H1 (cell line): ENCODE measurements at regions not wholly inside any gene's neighbourhood (a gene's known extent, or its start where the extent isn't known, plus 50 kb on each side); places are given as distances from the start of the nearest gene placed in this dataset.

Experiments used
- CTCF ChIA-PET: fragments of 300-600 bp; sonication (Branson Sonifier 250); formaldehyde crosslinking; loops from one replicate; lab custom pipeline; 2021; ENCODE audit not compliant: partially characterized antibody; lab: Charles Lee
- POLR2A ChIA-PET: fragments of 300-600 bp; sonication (Branson Sonifier 250); formaldehyde crosslinking; loops from one replicate; lab custom pipeline; 2021; ENCODE audit warnings: inconsistent platforms; ENCODE audit not compliant: partially characterized antibody; lab: Charles Lee
- DNase-seq, 2 experiments: peaks; one replicate each; pipeline versions ENCODE4 v3.0.0 to v3.0.0-alpha.2; 2010 to 2022; ENCODE audit warnings: low spot score in 2 of 2, low read depth in 1 of 2, mixed read lengths in 1 of 2
- FAIRE-seq: peaks from 2 replicates; lab custom pipeline; 2011; peaks lifted over from hg19 to GRCh38; lab: Jason Lieb, UNC
- H2AFZ ChIP-seq: 2 replicates; pipeline ENCODE4 v1.8.1; 2012; ENCODE audit warnings: low read length, inconsistent platforms
- H2AK5ac ChIP-seq: 2 replicates; pipeline ENCODE4 v1.6.1; 2013; ENCODE audit warnings: low read depth, low read length
- H2BK120ac ChIP-seq: replicated peaks from 2 replicates; pipeline ENCODE3; 2013; ENCODE audit warnings: low read depth, low read length, inconsistent platforms
- H2BK12ac ChIP-seq: 2 replicates; pipeline ENCODE4 v1.6.1; 2013; ENCODE audit warnings: low read depth, low read length
- H2BK15ac ChIP-seq: 2 replicates; pipeline ENCODE4 v1.6.1; 2013; ENCODE audit warnings: low read length
- H2BK20ac ChIP-seq: 2 replicates; pipeline ENCODE4 v1.6.1; 2013; ENCODE audit warnings: low read length
- H2BK5ac ChIP-seq: 2 replicates; pipeline ENCODE4 v1.6.1; 2013; ENCODE audit warnings: low read depth, low read length
- H3K14ac ChIP-seq: 2 replicates; pipeline ENCODE4 v1.6.1; 2013; ENCODE audit warnings: inconsistent platforms; ENCODE audit not compliant: insufficient read length
- H3K18ac ChIP-seq: 2 replicates; pipeline ENCODE4 v1.6.1; 2013; ENCODE audit warnings: low read length; ENCODE audit errors: extremely low read depth
- H3K23ac ChIP-seq: 2 replicates; pipeline ENCODE4 v1.6.1; 2013; ENCODE audit warnings: inconsistent platforms; ENCODE audit not compliant: insufficient read length
- H3K23me2 ChIP-seq: 2 replicates; pipeline ENCODE4 v1.6.1; 2013; ENCODE audit warnings: low read depth, low read length
- H3K27ac ChIP-seq: 2 replicates; pipeline ENCODE4 v1.6.1; 2011; ENCODE audit warnings: low read depth, low read length, inconsistent platforms
- H3K27me3 ChIP-seq, 4 experiments: replicated peaks in 1 of 4; 1 replicate in 1 of 4; 2 replicates in 3 of 4; pipeline versions ENCODE4 v1.6.1 to v1.8.1; 2011 to 2013; ENCODE audit warnings: low read length in 3 of 4, mild to moderate bottlenecking in 3 of 4, inconsistent platforms in 2 of 4, mixed read lengths in 2 of 4, moderate library complexity in 1 of 4; ENCODE audit not compliant: control insufficient read depth in 3 of 4, insufficient read depth in 3 of 4; ENCODE audit errors: extremely low read depth in 1 of 4
- H3K36me3 ChIP-seq, 4 experiments: 2 replicates each; pipeline versions ENCODE4 v1.6.1 to v1.8.1; 2011 to 2013; ENCODE audit warnings: mild to moderate bottlenecking in 4 of 4, low read length in 3 of 4, moderate library complexity in 2 of 4, control low read depth in 1 of 4, inconsistent platforms in 1 of 4; ENCODE audit not compliant: insufficient read depth in 4 of 4, control insufficient read depth in 2 of 4
- H3K4ac ChIP-seq: replicated peaks from 2 replicates; pipeline ENCODE3; 2013; ENCODE audit warnings: low read length, low read depth, mixed read lengths, inconsistent platforms; ENCODE audit not compliant: insufficient read length
- H3K4me1 ChIP-seq, 4 experiments: replicated peaks in 1 of 4; 1 replicate in 1 of 4; 2 replicates in 3 of 4; pipeline versions ENCODE4 v1.6.1 to v1.8.1; 2011 to 2013; ENCODE audit warnings: low read length in 3 of 4, inconsistent platforms in 2 of 4, mixed read lengths in 1 of 4; ENCODE audit not compliant: insufficient read depth in 4 of 4, control insufficient read depth in 3 of 4
- H3K4me2 ChIP-seq, 2 experiments: 2 replicates each; pipeline versions ENCODE4 v1.6.1 to v1.8.1; 2011 to 2013; ENCODE audit warnings: low read depth in 2 of 2, low read length in 2 of 2, control low read depth in 1 of 2, inconsistent platforms in 1 of 2, mild to moderate bottlenecking in 1 of 2; ENCODE audit not compliant: insufficient read depth in 1 of 2
- H3K4me3 ChIP-seq, 4 experiments: fragments of 200-600, 300-600 bp in 1 of 4; sonication (generic), shearing (Covaris generic), sonication (Bioruptor Twin) in 1 of 4; 2 replicates each; pipeline versions ENCODE4 v1.5.1 to v1.8.1; 2011 to 2016; ENCODE audit warnings: low read length in 4 of 4, low read depth in 3 of 4, control low read depth in 2 of 4, inconsistent platforms in 2 of 4, mild to moderate bottlenecking in 2 of 4, mixed read lengths in 1 of 4, moderate library complexity in 1 of 4; ENCODE audit not compliant: insufficient read depth in 2 of 4; ENCODE audit errors: extremely low read depth in 1 of 4
- H3K56ac ChIP-seq: replicated peaks from 2 replicates; pipeline ENCODE3; 2013; ENCODE audit warnings: low read depth, mild to moderate bottlenecking, mixed read lengths, low read length, inconsistent platforms; ENCODE audit not compliant: insufficient read length
- H3K79me1 ChIP-seq: 2 replicates; pipeline ENCODE4 v1.6.1; 2013; ENCODE audit warnings: low read depth, low read length, control low read depth
- H3K79me2 ChIP-seq, 2 experiments: 2 replicates each; pipeline versions ENCODE4 v1.6.1 to v1.8.1; 2012 to 2013; ENCODE audit warnings: low read length in 2 of 2, mild to moderate bottlenecking in 2 of 2, inconsistent platforms in 1 of 2; ENCODE audit not compliant: insufficient read depth in 2 of 2, control insufficient read depth in 1 of 2
- H3K9ac ChIP-seq, 4 experiments: replicated peaks in 1 of 4; 1 replicate in 1 of 4; 2 replicates in 3 of 4; pipeline versions ENCODE4 v1.6.1 to v1.8.1; 2011 to 2013; ENCODE audit warnings: low read depth in 3 of 4, low read length in 3 of 4, control low read depth in 2 of 4, mild to moderate bottlenecking in 2 of 4, moderate library complexity in 2 of 4, inconsistent platforms in 1 of 4; ENCODE audit errors: extremely low read depth in 1 of 4
- H3K9me3 ChIP-seq, 2 experiments: 2 replicates each; pipeline versions ENCODE4 v1.6.1 to v1.8.1; 2012 to 2013; ENCODE audit warnings: mild to moderate bottlenecking in 2 of 2, moderate library complexity in 2 of 2, control low read depth in 1 of 2, inconsistent platforms in 1 of 2, low read depth in 1 of 2, low read length in 1 of 2, mixed read lengths in 1 of 2; ENCODE audit not compliant: insufficient read depth in 2 of 2
- H4K20me1 ChIP-seq, 2 experiments: replicated peaks in 1 of 2; 2 replicates each; pipeline versions ENCODE3 to v1.8.1; 2011 to 2013; ENCODE audit warnings: inconsistent platforms in 2 of 2, low read length in 2 of 2, mild to moderate bottlenecking in 1 of 2; ENCODE audit not compliant: insufficient read depth in 2 of 2, control insufficient read depth in 1 of 2
- H4K5ac ChIP-seq: 2 replicates; pipeline ENCODE4 v1.6.1; 2013; ENCODE audit warnings: low read length, low read depth, mixed read lengths, inconsistent platforms; ENCODE audit not compliant: insufficient read length
- H4K8ac ChIP-seq: 2 replicates; pipeline ENCODE4 v1.8.0; 2013; ENCODE audit warnings: mild to moderate bottlenecking, moderate library complexity, low read length, inconsistent platforms; ENCODE audit not compliant: insufficient read depth; ENCODE audit errors: extremely low read depth
- H4K91ac ChIP-seq: replicated peaks from 2 replicates; pipeline ENCODE3; 2013; ENCODE audit warnings: low read length, mixed read lengths, inconsistent platforms; ENCODE audit not compliant: insufficient read length
- CBX5 ChIP-seq: fragments of 300-800, 300-1000 bp; sonication (generic); IDR thresholded peaks from 2 replicates; pipeline ENCODE4 v1.7.1; 2016; ENCODE audit warnings: antibody characterized with exemption, low read length, low read depth
- CBX8 ChIP-seq: fragments of 300-800, 300-1000 bp; sonication (generic); IDR thresholded peaks from 2 replicates; pipeline ENCODE4 v1.7.1; 2016; ENCODE audit warnings: low read depth, low read length, borderline replicate concordance
- CTBP2 ChIP-seq: IDR thresholded peaks from 2 replicates; pipeline ENCODE4 v1.7.0; 2011; ENCODE audit warnings: borderline replicate concordance, mild to moderate bottlenecking, moderate library complexity, mixed read lengths, low read length; ENCODE audit not compliant: insufficient read depth, insufficient read length
- KDM1A ChIP-seq: fragments of 200-600, 300-600 bp; sonication (generic); IDR thresholded peaks from 2 replicates; pipeline ENCODE4 v1.7.1; 2016; ENCODE audit warnings: mild to moderate bottlenecking, low read length, borderline replicate concordance
- MAFK ChIP-seq: IDR thresholded peaks from 2 replicates; pipeline ENCODE4 v1.6.1; 2012; ENCODE audit warnings: low read depth, mild to moderate bottlenecking, improper control_type of control experiment, low read length
- NANOG ChIP-seq: IDR thresholded peaks from 2 replicates; pipeline ENCODE4 v1.6.1; 2011; ENCODE audit warnings: low read length, low read depth, mild to moderate bottlenecking, inconsistent platforms; ENCODE audit not compliant: insufficient read depth, poor library complexity, severe bottlenecking
- PHF8 ChIP-seq: fragments of 200-600 bp; sonication (generic); conservative IDR thresholded peaks from 2 replicates; pipeline ENCODE4 v1.7.1; 2012; ENCODE audit warnings: low read depth, mild to moderate bottlenecking, inconsistent platforms, low read length, moderate library complexity
- RBBP5 ChIP-seq: IDR thresholded peaks from 2 replicates; pipeline ENCODE4 v1.7.1; 2012; ENCODE audit warnings: low read depth, mild to moderate bottlenecking, inconsistent platforms, low read length, moderate library complexity, borderline replicate concordance
- YY1 ChIP-seq: IDR thresholded peaks from 2 replicates; pipeline ENCODE4 v1.6.1; 2011; ENCODE audit warnings: low read depth, mild to moderate bottlenecking, low read length
- WGBS, 2 experiments: shearing (Covaris generic) in 1 of 2; methylation state at CpG; one replicate each; pipeline versions ENCODE4 v1.1.6 to v1.1.7; 2013 to 2015; ENCODE audit warnings: low lambda C conversion rate in 2 of 2, mixed read lengths in 2 of 2, inconsistent platforms in 1 of 2, low coverage in 1 of 2, missing lambda C conversion rate in 1 of 2; ENCODE audit not compliant: insufficient replicate concordance in 2 of 2, insufficient coverage in 1 of 2, insufficient read length in 1 of 2; ENCODE audit errors: extremely low coverage in 1 of 2, missing lambda C conversion rate in 1 of 2; 5-methylcytosine and 5-hydroxymethylcytosine counted together
- TF ChIP-seq, protein P1 (sequence below): IDR thresholded peaks from 2 replicates; pipeline ENCODE4 v1.6.1; 2012; ENCODE audit warnings: low read length, inconsistent platforms
- TF ChIP-seq, protein P2 (sequence below): IDR thresholded peaks from 2 replicates; pipeline ENCODE4 v1.6.1; 2012; ENCODE audit warnings: inconsistent platforms

DNA sequence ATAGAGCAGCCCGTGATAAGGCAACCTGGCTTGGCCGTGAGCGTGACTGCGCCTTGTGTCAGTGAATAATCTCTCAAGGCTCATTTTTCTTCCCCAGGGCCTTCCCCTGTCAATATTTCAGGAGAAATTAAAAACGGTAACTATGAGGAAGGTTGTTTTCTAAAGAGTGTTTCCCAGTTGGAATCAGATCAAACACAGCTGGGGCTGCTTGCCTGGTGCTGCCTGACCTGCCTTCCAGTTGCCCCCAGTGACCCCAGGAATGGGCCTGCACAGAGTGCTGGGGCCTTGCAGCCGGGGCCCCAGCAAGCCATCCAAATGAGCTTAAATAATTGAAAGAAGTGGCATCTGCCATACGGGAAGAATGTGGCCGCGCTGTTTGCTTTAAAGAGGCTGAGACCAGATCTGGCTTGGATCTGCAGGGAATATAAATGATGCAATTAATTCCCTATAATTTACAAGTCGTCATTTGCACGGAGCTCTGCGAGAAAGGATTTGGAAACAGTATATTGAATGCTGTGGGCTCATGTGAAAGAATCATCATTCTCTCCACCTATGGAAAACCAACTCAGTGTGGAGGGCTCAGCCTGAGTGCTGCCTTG is 203.9 kb downstream of the C1orf94 start:
- no peak overlapping the region for H2AK5ac ChIP-seq
- H4K5ac ChIP-seq = no peak overlapping the region
- H4K91ac ChIP-seq = no peak overlapping the region
- H4K8ac ChIP-seq = no peak overlapping the region
- H3K27ac ChIP-seq = no peak overlapping the region
- no peaks in the 10 kb centered on the region for H3K79me1 ChIP-seq
- H3K79me2 ChIP-seq = no peaks in the 10 kb centered on the region
- no peak overlapping the region for H2BK12ac ChIP-seq
- no peaks in the 10 kb centered on the region for H3K27me3 ChIP-seq
- no peak overlapping the region for H3K9ac ChIP-seq
- POLR2A ChIA-PET = interaction anchor here (1.0 kb wide), 1 partner anchor 216 kb away, joined by 3 read pairs; the partner anchor contains the start of gene CSMD2
- 93% methylated on average over 12 of the region's 12 CpGs; no CpG with 5 or more reads in 1 of the 2 experiments for WGBS, 2 experiments
- H3K4me2 ChIP-seq = no peak overlapping the region
- no peaks in the 10 kb centered on the region for H3K23me2 ChIP-seq
- no peak overlapping the region for H2BK20ac ChIP-seq
- H2BK15ac ChIP-seq = no peak overlapping the region
- H2AFZ ChIP-seq = no peak overlapping the region
- no peak overlapping the region for H3K18ac ChIP-seq
- no peak overlapping the region for H3K4ac ChIP-seq
- H3K4me3 ChIP-seq = no peak overlapping the region
- no peak overlapping the region for H2BK5ac ChIP-seq
- DNase-seq (peak in 1 of 2 experiments; percentile 24), FAIRE-seq (no peak)
- no peak overlapping the region for H3K23ac ChIP-seq
- H3K56ac ChIP-seq = no peak overlapping the region
- no peaks in the 10 kb centered on the region for H3K36me3 ChIP-seq
- H4K20me1 ChIP-seq = no peaks in the 10 kb centered on the region
- H3K9me3 ChIP-seq = no peaks in the 10 kb centered on the region
- H3K14ac ChIP-seq = no peak overlapping the region
- CTCF ChIA-PET = no interaction called here
- H2BK120ac ChIP-seq = no peak overlapping the region
- peaks cover 0 to 3% (median 0%) of the 10 kb centered on the region in 4 experiments; a peak in 1 of 7 replicates for H3K4me1 ChIP-seq
- TF ChIP-seq, protein P1, sequence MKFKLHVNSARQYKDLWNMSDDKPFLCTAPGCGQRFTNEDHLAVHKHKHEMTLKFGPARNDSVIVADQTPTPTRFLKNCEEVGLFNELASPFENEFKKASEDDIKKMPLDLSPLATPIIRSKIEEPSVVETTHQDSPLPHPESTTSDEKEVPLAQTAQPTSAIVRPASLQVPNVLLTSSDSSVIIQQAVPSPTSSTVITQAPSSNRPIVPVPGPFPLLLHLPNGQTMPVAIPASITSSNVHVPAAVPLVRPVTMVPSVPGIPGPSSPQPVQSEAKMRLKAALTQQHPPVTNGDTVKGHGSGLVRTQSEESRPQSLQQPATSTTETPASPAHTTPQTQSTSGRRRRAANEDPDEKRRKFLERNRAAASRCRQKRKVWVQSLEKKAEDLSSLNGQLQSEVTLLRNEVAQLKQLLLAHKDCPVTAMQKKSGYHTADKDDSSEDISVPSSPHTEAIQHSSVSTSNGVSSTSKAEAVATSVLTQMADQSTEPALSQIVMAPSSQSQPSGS = no peak
- TF ChIP-seq CBX8 = no peak
- no peak for TF ChIP-seq YY1
- no peak for TF ChIP-seq PHF8
- no peak for TF ChIP-seq MAFK
- TF ChIP-seq CBX5 = no peak
- TF ChIP-seq, protein P2, sequence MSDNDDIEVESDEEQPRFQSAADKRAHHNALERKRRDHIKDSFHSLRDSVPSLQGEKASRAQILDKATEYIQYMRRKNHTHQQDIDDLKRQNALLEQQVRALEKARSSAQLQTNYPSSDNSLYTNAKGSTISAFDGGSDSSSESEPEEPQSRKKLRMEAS = no peak
- TF ChIP-seq KDM1A = no peak
- no peak for TF ChIP-seq CTBP2
- TF ChIP-seq NANOG = no peak
- no peak for TF ChIP-seq RBBP5
